ENCODE measurements at regions not wholly inside any gene's neighbourhood (a gene's known extent, or its start where the extent isn't known, plus 50 kb on each side); places are given as distances from the start of the nearest gene placed in this dataset.

- Histone ChIP-seq H3K4me2 (no peak overlapping the region), H3K27me3 (ENCODE audit: insufficient read depth) (no peaks in the 10 kb centered on the region), H3F3A (replicated peaks; ENCODE audit: low read depth) (no peaks in the 10 kb centered on the region), H3K79me2 (replicated peaks; ENCODE audit: insufficient read depth) (no peaks in the 10 kb centered on the region), H3K4me1 (ENCODE audit: insufficient read depth) (no peaks in the 10 kb centered on the region), H3K36me3 (ENCODE audit: insufficient read depth) (no peaks in the 10 kb centered on the region), H3K27ac (ENCODE audit: low read depth) (no peak overlapping the region), H3K4me3 (no peak overlapping the region), H4K20me1 (replicated peaks; ENCODE audit: insufficient read depth) (no peaks in the 10 kb centered on the region), H3K9me2 (ENCODE audit: insufficient read depth) (0 out of 2 replicates have a peak, but pooled peaks cover 2% of the 10 kb centered on the region), H2AFZ (peak overlapping the region; percentile 60; the same call in 1 of the 2 replicates)
- peak; percentile 87 for DNase-seq (ENCODE audit: low spot score)
- Mint-ChIP-seq H3K27ac (no peak overlapping the region), H3K4me1 (peaks cover 12% of the 10 kb centered on the region), H3K9me3 (no peaks in the 10 kb centered on the region), H3K4me3 (no peak overlapping the region), H3K36me3 (ENCODE audit: low read depth) (no peaks in the 10 kb centered on the region), H3K27me3 (ENCODE audit: insufficient read depth, low read depth, poor library complexity) (peaks cover 5% of the 10 kb centered on the region)
- peak; percentile 92 for ATAC-seq
- TF ChIP-seq CTCF (conservative IDR thresholded peaks at IDR 0.05; ENCODE audit: low read depth in 2 of 2): peak; percentile 92 to 95
- no peak for TF ChIP-seq REST (IDR thresholded peaks at IDR 0.05; ENCODE audit: unreplicated experiment)
- no peak for TF ChIP-seq CREB1 (CRISPR knock-in tag; IDR thresholded peaks at IDR 0.05; ENCODE audit: low read depth)
- TF ChIP-seq EZH2phosphoT487 (IDR thresholded peaks at IDR 0.05; ENCODE audit: unreplicated experiment): no peak
Observed at GRCh38 chr16:9258423-9259051, 167.1 kb downstream of the HAPSTR1 start.

GRCh38 chr16:9259914-9260608 lies 168.6 kb downstream of the HAPSTR1 start:
- DNase-seq (ENCODE audit: low spot score) (no peak), ATAC-seq (no peak)
- no peaks in the 10 kb centered on the region for H3K36me3 Mint-ChIP-seq (ENCODE audit: low read depth)
- H3K36me3 ChIP-seq (ENCODE audit: insufficient read depth): no peaks in the 10 kb centered on the region
- no peaks in the 10 kb centered on the region for H3K4me1 ChIP-seq (ENCODE audit: insufficient read depth)
- no peak overlapping the region for H3K4me3 ChIP-seq
- H3F3A ChIP-seq (replicated peaks; ENCODE audit: low read depth): no peaks in the 10 kb centered on the region
- H3K4me3 Mint-ChIP-seq: no peak overlapping the region
- H3K27ac Mint-ChIP-seq: no peak overlapping the region
- peaks cover 5% of the 10 kb centered on the region for H3K27me3 Mint-ChIP-seq (ENCODE audit: insufficient read depth, low read depth, poor library complexity)
- no peaks in the 10 kb centered on the region for H3K9me3 Mint-ChIP-seq
- 0 out of 2 replicates have a peak, but pooled peaks cover 2% of the 10 kb centered on the region for H3K9me2 ChIP-seq (ENCODE audit: insufficient read depth)
- H3K79me2 ChIP-seq (replicated peaks; ENCODE audit: insufficient read depth): no peaks in the 10 kb centered on the region
- H3K4me1 Mint-ChIP-seq: peaks cover 19% of the 10 kb centered on the region
- H3K27ac ChIP-seq (ENCODE audit: low read depth): no peak overlapping the region
- no peaks in the 10 kb centered on the region for H4K20me1 ChIP-seq (replicated peaks; ENCODE audit: insufficient read depth)
- no peak overlapping the region for H3K4me2 ChIP-seq
- no peaks in the 10 kb centered on the region for H3K27me3 ChIP-seq (ENCODE audit: insufficient read depth)
- H2AFZ ChIP-seq: no peak overlapping the region
- no peak for TF ChIP-seq ZNF462 (CRISPR knock-in tag; IDR thresholded peaks at IDR 0.05)
- no peak for TF ChIP-seq NANOG (IDR thresholded peaks at IDR 0.05; ENCODE audit: borderline replicate concordance)
- no peak for TF ChIP-seq STAT1 (IDR thresholded peaks at IDR 0.05; ENCODE audit: unreplicated experiment)
- no peak for TF ChIP-seq ZNF114 (CRISPR knock-in tag; IDR thresholded peaks at IDR 0.05)
